Mammary epithelial cell (primary cell): ENCODE measurements at regions not wholly inside any gene's neighbourhood (a gene's known extent, or its start where the extent isn't known, plus 50 kb on each side); places are given as distances from the start of the nearest gene placed in this dataset.
"Not testable (repeated sequence)": the region's sequence is repeated elsewhere in the genome, so short reads cannot be mapped to it uniquely, and the experiment has no call there.

Experiments used
- CTCF ChIP-seq, 2 donors: IDR thresholded peaks in 1 of 2; conservative IDR thresholded peaks in 1 of 2; 2 replicates each; pipeline ENCODE4 v1.5.1; 2011 to 2012; ENCODE audit warnings: inconsistent platforms in 2 of 2, low read length in 2 of 2, mild to moderate bottlenecking in 2 of 2, control low read depth in 1 of 2, low read depth in 1 of 2; ENCODE audit not compliant: insufficient read depth in 1 of 2; ENCODE audit errors: extremely low read depth in 1 of 2
- EZH2 ChIP-seq: IDR thresholded peaks from 2 replicates; pipeline ENCODE4 v1.6.1; 2012; ENCODE audit warnings: low read length, inconsistent platforms, borderline replicate concordance

- not testable (repeated sequence) for TF ChIP-seq CTCF (conservative IDR thresholded peaks at IDR 0.05 in 1 of 2, IDR thresholded peaks at IDR 0.05 in 1 of 2; ENCODE audit: extremely low read depth in 1 of 2, insufficient read depth in 1 of 2, low read depth in 1 of 2, low read length in 2 of 2); EZH2
These were observed 146.2 kb upstream of the SNX2 start for GRCh38 chr5:122628714-122629113.
